HG03039 (cell line): ENCODE measurements at regions not wholly inside any gene's neighbourhood (a gene's known extent, or its start where the extent isn't known, plus 50 kb on each side); places are given as distances from the start of the nearest gene placed in this dataset.

Source experiments
- ATAC-seq: cut with Tn5 transposase; IDR thresholded peaks from one replicate; pipeline ENCODE4 v1.9.1; 2021; ENCODE audit warnings: mild to moderate bottlenecking, moderate library complexity; ENCODE audit not compliant: unreplicated experiment

DNA sequence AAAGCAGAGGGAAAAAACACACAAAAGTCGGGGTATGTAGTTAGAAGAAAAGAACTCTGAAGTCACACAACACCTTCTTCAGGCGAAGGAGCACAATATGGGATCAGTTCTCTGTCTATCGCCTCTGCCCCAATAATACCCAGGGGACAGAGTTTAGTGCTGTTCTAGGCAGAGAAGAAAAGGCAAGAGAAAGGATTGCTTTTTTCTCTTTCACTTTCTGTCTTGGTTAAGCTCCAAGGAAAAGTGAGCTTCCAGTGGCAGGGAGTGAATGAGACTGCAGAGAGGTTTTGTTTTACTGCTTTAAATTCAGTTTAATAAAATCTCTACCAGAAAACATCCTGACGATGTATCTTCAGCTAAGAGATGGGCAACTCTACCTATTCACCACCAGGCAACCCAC lies 86.6 kb upstream of the STXBP5 start:
- no peak for ATAC-seq

DNA sequence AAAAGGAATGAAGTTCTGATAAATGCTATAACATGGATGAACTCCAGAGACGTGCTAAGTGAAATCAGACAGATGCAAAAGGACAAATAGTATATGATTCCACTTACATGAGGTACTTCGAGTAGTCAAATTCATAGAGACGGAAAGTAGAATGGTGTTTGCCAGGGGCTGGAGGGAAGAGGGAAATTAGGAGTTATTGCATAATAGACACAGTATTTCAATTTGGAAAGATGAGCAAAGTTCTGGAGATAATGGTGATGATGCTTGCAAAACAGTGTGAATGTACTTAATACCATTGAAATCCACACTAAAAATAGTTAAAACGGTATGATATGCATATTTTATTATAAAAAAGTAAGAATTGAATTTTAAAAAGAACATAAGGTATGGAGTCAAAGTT lies 84.9 kb upstream of the STXBP5 start:
- no peak for ATAC-seq

DNA sequence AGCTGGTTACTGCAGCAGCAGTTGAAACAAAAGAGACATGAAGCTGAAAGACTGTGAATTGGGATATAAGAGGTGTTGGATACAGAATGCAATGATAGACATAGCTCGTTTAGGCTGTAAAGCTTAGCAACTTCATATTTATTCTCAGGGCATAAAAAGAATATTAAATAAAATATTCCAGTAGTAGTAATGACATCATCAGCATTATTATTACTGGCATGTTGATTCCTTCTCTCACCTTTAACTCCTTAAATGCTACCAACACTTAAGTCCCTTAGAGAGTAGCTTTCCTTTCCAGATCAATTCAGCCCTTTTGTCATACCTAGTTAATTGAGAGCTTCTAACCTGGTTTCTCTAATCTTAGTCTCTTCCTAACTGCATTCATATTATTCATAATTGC lies 81.4 kb upstream of the STXBP5 start:
- ATAC-seq, result no peak

DNA sequence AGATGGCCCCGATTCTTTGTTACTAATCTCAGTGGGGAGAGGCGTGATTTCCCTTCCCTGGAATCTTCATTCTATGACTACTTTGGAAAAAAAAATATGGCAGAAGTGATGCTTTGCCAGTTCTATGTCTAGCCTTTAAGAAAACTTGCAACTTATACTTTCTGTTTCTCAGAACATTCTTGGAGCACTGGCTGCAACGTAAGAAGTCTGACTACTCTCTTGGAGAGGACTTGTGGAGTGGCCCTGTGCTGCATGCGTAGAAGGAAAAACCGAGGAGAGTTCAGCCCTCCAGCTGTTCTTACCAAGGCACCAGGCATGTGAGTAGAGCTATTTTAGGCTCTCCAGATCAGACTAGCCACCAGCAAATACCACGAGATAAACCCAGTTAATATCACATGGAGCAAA lies 77.6 kb upstream of the STXBP5 start:
- no peak for ATAC-seq

DNA sequence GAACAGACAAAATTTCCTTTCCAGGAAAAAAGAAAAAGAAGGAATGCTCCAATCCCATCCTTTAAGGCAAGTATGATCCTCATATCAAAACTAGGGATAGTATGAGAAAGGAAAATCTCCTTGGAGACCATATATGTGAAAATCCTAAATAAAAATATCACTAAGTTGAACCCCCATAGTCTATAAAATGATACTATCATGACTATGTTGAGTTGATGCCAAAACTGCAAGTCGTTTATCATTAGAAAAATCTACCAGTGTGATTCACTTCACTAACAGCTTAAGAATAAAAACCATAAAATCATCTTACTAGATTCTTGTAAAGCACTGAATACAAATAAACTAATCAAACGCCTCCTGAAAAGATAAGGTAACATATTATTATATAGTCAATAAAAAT lies 76.6 kb upstream of the STXBP5 start:
- no peak for ATAC-seq

DNA sequence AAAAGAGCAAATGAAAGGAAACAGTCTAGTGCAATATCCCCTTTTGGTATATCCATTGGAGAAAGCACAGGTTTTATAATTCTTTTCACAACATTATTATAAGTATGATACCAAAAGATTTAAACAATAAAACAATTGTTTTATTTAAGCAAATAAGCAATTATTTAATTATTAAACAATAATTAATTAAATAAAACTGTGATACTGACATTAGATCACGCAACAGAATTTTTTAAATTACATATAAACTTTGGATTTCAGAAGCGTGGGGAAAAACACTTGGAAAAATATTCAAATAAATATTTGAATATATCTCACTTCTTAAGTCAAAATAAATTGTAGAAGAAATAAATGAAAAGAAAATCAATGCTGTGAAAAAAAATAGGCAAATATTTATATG lies 76.2 kb upstream of the STXBP5 start:
- no peak for ATAC-seq

DNA sequence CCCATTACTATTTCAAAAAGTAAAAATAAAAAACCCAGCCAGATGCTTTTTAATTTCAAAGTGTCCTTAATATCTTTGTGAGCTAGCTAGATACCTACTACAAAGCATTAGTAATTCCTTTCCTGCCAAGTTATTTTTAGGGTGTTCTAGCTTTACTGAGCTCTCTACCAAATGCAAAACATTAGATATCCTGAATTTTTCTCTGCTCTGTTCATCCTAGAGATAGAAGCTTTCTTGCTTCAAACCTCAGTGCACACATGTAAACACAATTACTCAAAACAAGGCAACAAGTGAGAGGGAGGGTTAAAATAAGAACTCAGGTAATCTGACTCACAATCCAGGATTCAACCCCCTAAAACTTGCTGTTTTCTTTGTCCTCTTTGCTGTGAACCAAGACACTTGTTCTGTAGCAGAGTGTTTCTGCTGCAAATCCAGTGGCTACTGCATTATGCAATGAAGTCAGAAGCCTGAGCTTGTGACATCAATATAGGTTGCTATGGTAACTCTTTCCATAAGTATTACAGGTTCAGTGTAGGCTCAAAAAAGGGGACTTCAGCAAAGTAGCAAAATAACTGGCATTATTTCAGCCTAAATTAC lies 72.6 kb upstream of the STXBP5 start:
- ATAC-seq, result no peak

DNA sequence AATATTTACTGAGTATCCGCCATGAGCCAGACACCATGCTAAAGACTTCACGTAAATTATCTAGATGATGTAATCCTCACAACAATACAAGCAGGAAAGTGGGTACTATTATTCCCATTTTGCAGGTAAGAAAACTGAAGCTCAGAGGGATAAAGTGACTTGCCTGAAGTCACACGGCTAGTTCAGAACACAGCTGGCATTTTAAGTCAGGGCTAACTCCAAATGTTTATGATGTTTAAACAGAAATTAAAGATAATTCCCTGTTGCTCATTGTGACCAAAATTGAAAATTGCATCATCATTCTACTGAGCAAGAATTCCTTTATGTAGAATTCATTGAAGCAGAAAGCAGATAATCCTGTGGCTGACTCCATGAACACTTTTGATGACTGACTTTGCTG lies 71.3 kb upstream of the STXBP5 start:
- ATAC-seq, result no peak

DNA sequence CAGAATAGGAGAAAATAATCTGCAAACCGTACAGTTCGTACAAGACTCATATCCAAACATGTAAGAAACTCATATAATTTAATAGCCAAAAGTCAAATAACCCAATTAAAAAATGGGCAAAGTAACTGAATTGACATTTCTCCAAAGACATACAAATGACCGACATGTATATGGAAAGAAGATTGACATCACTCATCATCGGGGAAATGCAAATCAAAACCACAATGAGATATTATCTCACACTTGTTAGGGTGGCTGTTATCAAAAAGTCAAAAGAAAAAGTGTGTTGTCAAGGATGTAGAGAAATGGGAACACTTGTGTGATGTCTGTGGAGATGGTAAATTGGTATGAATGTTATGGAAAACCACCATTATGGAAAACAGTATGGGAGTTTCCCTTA lies 70.5 kb upstream of the STXBP5 start:
- no peak for ATAC-seq

DNA sequence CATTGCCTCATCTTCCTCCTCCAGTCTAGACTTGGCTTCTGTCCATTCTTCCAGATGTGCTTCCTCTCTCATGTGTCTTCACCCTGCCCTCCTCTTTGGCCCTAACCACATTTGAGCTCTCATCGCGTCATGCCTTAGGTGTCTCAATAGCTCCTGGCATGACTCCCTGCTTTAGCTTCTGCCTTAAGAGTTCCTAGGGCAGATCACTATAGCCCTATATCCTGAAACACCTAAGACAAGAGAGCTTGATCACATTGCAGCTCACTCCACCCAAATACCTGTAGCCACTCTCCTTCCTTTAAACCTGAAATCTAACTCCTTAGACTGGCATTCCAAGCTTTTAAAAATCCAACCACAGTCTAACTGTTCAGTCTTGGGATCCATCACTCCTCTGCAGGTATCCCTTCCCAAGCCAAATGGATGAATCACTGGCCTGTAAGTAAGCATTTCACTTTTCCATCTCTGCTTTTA lies 69.0 kb upstream of the STXBP5 start:
- no peak for ATAC-seq

DNA sequence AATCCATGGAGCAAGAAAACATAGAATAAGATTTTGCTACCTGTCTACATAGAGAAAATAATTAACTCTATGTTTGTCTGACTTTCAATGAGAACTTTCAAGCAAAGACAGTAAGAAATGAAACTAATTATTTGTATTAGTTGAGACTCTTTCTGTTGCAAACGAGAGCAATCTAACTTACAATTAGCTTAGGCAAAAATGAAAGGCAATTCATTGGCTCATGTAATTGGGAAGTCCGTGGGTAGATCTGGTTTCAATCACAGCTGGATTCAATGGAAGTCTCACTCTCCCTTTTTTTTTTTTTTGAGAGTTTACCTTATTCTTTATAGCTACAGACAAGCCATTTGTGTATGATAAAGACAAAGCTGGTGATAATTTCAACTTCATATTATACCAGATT lies 68.2 kb upstream of the STXBP5 start:
- no peak for ATAC-seq

DNA sequence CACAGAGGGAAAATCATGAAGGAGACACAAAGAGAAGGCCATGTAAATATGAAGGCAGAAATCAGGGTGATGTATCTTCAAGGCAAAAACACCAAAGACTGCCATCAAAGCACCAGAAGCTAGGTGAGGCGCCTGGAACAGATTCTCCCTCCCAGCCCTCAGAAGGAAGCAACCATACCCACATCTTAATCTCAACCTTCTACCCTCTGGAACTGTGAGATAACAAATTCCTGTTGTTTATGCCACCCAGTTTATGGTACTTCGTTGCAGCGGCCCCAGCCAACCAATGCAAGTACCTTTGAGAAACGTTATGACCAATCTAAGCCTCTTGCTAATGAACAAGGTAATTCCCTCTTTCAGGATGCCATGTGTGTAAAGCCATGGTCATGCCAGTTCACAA lies 66.2 kb upstream of the STXBP5 start:
- no peak for ATAC-seq

DNA sequence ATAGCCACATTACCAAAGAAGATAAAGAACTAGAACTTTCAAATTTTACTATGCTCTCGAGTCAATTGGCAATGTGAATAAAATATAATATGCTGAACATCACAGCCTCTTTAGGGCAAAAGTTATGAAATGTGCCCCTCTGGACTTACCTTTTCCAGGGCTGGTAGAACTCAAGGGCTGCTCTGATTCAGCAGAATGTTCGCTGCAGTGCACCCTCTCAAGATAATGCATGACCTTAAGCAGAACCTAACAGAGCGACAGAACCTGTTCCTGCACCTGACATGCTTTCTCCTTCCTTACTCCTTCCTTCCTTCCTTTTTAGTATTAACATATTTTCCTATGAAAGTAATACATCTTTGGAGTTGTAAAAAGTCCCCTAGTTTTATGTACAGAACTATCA lies 65.4 kb upstream of the STXBP5 start:
- ATAC-seq, result no peak

DNA sequence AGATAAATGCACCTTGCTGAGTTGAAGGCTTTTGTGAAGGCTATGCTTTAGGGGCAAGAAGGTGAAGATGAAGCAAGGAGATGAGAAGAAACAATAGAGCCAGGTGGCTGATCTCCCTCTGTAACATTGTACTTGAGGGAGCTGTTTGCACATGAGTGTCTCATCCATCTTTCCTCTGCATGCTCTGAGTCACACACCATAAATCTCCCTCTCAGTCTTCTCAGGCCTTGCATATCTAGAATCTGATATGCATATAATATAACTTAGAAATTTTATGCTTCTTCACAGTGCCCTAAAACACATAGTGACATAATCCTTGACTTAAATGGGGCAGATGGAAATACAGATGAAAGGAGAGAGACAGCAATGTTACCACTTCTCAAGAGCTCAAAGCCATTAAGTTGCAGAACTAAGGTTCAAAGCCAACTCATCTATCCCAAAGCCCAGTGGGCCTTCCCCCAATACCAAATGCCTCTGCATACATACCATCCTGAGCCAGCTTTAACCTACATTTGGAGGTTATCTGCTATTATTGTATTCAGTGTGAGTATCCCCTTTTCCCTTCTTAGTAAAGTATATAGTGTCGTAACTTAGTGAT lies 62.4 kb upstream of the STXBP5 start:
- ATAC-seq, result no peak

DNA sequence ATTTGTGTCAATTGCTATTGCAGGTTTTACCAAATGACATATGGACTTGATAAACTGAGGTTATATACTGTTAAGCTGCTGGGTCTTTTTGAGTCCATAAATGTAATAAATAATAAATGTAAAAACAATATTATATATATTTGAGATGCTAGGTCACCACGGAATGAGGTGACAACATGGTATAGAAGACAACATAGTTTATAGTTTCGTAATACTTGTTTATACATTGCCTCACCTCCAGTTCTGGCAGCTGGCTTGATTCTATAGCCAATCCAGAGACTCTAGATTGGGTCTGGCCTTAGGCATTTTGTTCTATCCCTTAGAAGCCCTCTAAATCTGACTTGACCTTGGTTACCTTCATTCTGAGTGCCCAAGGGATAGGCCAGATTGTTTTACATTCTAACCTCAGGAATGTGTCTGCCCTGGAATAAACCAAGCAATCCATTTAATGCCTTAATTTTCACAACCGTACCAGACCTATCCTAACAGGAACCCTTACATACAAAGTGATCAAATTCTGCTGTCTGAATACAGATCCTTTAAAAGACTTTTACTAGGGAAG lies 61.5 kb upstream of the STXBP5 start:
- no peak for ATAC-seq

DNA sequence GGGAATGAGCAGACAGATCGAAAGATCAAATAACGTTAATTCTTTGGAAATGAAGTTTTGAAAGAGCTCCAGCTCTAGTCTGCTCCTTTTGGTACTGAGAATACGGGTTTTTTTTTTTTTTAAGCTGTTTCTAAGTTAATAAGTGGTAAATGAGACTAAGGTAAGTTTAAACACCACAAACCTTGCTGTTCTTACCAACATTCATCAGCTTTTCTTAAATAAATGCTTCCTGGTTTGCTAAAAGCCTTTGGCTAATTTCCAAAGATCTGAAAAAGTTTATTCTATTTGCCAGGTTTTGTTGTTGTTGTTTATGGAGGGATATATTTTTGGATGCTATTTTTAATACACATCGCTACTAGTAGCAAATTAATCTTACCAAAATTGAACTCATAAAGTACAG lies 55.1 kb upstream of the STXBP5 start:
- no peak for ATAC-seq

DNA sequence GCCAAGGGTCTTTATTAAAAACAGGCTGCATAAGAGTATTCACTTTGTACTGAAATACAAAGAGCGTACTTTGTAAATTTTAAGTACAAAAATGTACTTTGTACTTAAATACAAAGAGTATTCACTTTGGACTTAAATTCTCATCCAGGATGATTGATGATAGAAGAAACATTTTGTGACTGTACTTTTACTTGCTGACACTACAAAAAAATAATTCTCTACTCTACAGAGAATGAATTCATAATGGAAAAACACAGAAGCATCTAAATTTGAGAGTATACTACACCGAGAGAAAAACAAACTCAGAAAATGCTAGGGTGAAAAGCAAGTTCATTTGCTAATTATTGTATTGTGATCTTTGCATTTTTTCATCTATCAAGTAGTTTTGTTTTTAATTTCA lies 54.4 kb upstream of the STXBP5 start:
- ATAC-seq, result no peak

DNA sequence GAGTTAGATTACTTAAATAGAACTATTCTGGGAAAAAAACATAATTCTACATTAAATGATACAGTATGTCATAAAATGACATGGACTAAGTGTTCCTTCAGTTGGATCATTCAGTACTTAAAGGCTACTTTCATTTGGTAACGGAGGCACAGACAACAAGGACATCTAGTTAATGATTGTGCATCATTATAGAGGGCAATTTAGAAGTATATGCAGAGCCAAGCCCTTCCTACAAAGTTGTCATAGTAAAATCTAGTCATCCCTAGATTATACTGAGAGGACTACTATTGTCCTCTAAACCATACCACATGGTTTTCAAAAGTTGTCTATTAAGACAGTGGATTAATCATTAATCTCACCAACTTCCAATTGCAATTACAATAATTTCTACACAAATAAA lies 53.9 kb upstream of the STXBP5 start:
- ATAC-seq, result no peak
